HG03520 (cell line): ENCODE measurements at regions not wholly inside any gene's neighbourhood (a gene's known extent, or its start where the extent isn't known, plus 50 kb on each side); places are given as distances from the start of the nearest gene placed in this dataset.
A peak's percentile ranks its signal among the peaks of the same experiment; 100 is the strongest.

ENCODE experiments used
- ATAC-seq: cut with Tn5 transposase; IDR thresholded peaks from one replicate; pipeline ENCODE4 v1.9.1; 2021; ENCODE audit warnings: mild to moderate bottlenecking, moderate library complexity; ENCODE audit not compliant: unreplicated experiment

- peak; percentile 75 for ATAC-seq
Measured at GRCh38 chr9:6703898-6704639, 53.7 kb upstream of the KDM4C start.

DNA sequence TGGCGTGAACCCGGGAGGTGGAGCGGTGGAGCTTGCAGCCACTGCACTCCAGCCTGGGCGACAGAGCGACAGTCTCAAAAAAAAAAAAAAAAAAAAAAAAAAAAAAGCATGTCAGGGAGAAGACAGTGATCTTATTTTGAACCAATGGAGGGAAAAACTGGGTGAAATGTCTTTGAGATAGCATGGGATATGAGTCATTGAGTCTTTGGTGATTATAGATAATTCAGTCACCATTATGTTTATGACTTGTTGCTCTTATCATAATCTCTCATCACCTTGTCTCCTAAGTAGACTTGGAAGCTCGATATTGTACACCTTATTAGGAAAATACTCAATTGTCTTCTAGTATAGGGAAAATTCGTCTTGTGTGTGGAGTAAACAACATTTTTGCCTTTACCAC is 55.1 kb upstream of the KDM4C start:
- ATAC-seq, result no peak

DNA sequence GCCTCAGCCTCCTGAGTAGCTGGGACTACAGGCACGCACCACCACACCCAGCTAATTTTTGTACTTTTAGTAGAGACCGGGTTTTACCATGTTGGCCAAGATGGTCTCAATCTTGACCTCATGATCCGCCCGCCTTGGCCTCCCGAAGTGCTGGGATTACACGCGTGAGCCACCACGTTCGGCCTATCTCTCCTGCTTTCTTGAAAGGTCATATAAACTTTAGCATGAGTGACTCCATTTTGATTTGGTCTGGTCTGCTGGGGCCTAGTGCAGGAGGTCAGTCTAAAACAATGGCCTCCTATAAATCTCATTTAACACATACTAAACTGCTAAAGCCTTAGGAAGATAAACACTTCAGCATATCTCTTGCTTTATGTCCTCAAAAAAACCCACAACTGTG is 50.6 kb upstream of the GLDC start:
- no peak for ATAC-seq

DNA sequence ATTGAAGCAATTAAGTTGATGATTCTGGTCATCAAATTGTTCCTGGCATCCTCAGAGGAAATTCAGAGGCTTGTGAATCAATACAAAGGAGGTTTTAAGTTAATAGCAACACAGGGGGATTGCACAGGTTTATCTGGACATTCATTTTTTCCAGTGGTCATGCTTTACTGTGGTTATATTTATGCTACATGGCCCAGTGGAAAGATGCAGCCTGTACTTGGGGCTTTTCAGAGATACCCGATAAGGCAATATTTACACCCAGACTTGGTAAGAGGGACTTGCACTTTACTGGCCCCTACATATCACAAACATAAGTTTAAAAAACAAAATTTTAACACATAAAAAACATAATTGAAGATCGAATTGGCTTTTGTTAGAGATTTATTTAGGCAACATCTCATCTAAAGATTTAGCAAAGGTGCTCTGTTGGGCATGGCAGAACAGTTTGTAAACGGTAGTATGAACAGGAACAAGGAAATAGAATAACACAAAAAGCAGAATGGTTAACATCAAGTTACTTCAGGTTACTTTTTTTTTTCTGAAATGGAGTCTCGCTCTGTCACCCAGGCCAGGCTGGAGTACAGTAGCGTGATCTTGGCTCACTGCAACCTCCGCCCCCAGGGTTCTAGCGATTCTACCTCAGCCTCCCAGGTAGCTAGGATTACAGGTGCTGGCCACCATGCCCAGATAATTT is 49.7 kb upstream of the GLDC start:
- no peak for ATAC-seq
